ENCODE measurements at regions not wholly inside any gene's neighbourhood (a gene's known extent, or its start where the extent isn't known, plus 50 kb on each side); places are given as distances from the start of the nearest gene placed in this dataset.

DNA sequence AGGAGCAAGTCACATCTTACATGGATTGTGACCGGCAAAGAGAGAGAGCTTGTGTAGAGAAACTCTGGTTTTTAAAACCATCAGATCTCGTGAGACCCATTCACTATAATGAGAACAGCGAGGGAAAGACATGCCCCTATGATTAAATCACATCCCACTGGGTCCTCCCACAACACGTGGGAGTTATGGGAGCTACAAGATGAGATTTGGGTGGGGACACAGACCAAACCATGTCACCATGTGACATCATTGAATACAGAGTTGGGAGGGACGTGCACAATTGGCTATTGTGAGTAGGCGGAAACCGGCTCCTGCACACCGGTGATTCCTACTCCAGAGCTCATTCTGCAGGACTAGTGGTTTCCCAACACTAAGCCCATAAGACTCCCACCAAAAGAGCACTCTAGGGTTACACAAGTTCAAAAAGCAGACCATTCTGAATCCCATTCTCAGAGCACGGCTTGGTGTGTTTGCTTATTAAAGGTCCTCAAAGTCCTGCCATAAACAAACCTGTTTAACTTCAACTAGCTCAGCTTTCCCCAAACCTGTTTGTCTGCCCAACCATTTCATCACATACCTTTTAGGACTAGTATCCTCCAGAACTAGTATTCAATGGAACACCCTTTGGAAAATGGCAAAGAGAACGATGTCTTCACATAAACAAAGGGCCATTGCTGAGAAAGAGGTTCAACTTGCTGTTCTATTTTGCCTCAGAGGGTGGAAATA is 167.6 kb downstream of the TLE3 start:
- H3K36me3 Mint-ChIP-seq (ENCODE audit: low read depth) = no peaks in the 10 kb centered on the region
- H3K4me3 Mint-ChIP-seq = no peak overlapping the region

DNA sequence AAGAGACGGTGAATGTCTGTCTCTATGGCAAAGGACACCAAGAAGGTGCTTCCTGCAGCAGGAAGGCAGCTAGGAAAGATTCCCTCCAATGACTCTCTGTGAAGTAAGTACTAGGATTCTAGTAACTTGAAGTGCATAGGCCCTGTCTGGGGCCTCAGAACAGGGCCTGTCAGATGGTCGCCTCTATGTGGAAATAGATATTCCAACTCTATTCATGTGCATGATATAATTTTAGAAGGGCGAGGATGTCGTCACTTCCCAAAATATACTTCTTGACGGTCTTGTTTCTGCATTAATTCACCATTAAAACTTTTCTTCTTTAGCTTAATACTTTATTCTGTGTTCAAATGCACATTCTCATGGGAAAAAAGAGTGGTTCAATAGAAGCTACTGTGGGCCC is 167.0 kb downstream of the TLE3 start:
- peaks cover 10% of the 10 kb centered on the region for H3K27me3 Mint-ChIP-seq
- no peaks in the 10 kb centered on the region for H3K36me3 Mint-ChIP-seq (ENCODE audit: low read depth)
- H3K9me3 Mint-ChIP-seq = peaks cover 20% of the 10 kb centered on the region
- H3K4me1 Mint-ChIP-seq (ENCODE audit: low read depth) = peaks cover 5% of the 10 kb centered on the region
- intact Hi-C loops (cut with micrococcal nuclease) = no loop called here
- H3K4me3 Mint-ChIP-seq = no peak overlapping the region
- no peak overlapping the region for H3K27ac Mint-ChIP-seq

More for the DNA sequence above, 167.6 kb downstream of the TLE3 start:
- peaks cover 10% of the 10 kb centered on the region for H3K27me3 Mint-ChIP-seq
- intact Hi-C loops (cut with micrococcal nuclease) = no loop called here
- H3K9me3 Mint-ChIP-seq = peaks cover 16% of the 10 kb centered on the region
- no peak overlapping the region for H3K27ac Mint-ChIP-seq
- no peaks in the 10 kb centered on the region for H3K4me1 Mint-ChIP-seq (ENCODE audit: low read depth)

DNA sequence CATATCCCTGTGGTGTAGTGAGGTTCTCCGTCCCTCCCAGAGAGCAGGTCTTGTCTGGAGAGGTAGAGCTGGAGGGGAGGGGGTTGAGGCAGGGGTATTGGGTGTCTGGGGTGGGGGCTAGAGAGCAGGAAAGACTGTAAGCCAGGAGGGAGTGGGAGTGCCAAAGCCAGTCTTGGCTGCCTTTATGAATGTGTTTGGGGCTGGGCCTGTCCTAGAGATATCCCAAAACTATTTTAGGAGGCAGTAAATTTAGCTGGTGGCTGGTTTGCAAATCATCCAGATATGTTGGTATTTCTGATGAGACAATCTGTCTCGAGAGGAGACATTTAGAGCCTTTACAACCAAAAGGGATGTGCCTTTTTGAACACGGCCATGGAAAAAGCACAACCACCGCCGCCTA is 166.6 kb downstream of the TLE3 start:
- H3K36me3 Mint-ChIP-seq (ENCODE audit: low read depth) = no peaks in the 10 kb centered on the region
- no peak overlapping the region for H3K4me3 Mint-ChIP-seq
- H3K27ac Mint-ChIP-seq = no peak overlapping the region
- peaks cover 10% of the 10 kb centered on the region for H3K27me3 Mint-ChIP-seq
- H3K9me3 Mint-ChIP-seq = peaks cover 21% of the 10 kb centered on the region
- H3K4me1 Mint-ChIP-seq (ENCODE audit: low read depth) = peaks cover 5% of the 10 kb centered on the region
- intact Hi-C loops (cut with micrococcal nuclease) = no loop called here

DNA sequence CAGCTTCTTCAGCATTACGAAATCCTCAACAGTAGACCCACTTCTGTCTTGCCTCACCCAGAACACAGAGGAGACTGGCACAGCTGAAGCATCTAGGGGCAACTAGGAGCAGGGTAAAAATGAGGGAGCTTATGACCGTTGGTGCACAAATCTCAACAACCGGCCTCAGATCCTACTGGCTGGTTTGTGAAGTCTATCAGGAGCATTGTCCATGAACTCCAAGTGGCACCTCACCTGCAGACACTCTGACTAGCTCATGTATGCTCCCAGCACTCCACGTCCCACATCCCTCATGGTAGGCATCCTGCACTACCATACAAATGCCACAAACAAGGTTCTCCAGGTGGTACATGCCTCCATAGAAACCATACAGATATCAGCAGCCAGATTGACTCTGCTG is 163.1 kb downstream of the TLE3 start:
- Mint-ChIP-seq H3K9me3 (peaks cover 16% of the 10 kb centered on the region), H3K27me3 (peaks cover 5% of the 10 kb centered on the region), H3K27ac (no peak overlapping the region), H3K4me1 (ENCODE audit: low read depth) (peaks cover 5% of the 10 kb centered on the region), H3K36me3 (ENCODE audit: low read depth) (no peaks in the 10 kb centered on the region), H3K4me3 (no peak overlapping the region)
- intact Hi-C loops (cut with micrococcal nuclease) = no loop called here

DNA sequence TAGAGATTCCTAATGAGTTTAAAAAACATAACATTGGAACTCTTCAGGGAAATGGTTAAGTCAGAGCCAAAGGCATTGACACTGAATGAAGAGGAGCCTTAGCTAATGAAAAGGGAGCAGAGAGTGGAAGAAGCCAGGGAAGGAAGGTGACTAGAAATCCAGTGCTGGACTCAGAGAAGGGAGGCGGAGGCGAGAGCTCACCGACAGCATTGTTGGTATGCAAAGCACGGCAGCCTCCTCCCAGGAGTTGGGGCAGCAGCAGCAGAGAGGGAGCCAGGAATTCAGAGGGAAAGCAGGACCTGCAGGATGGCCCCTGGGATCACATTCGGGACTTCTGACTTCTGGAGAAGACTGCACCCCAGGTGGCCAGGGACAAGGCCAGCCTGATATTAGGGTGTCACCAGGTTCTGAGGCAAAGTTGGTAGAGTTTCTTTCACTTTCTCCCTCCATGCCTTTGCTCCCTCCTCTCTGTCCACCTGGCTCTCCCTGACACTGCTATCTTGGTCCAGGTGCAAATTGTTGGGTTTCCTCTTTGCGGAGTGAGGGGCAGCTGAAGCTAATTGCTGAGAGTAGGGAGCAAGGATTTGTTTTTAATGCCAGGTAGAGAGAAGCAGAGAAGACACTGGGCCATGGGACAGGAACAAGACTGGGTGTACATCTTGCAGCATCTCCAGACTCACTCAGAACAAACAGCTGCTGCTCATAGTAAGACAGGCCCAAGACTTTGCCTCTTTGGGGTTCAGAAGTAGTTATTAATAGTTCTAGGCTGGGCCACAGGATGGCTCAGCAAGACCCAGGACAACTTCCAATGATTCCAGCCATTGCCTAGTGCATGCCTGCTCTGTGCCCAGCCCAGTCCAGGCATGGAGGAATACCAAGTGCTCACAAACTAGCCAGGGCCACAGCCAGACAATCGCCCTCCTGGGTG is 157.9 kb downstream of the TLE3 start:
- H3K4me3 Mint-ChIP-seq = no peak overlapping the region
- no peaks in the 10 kb centered on the region for H3K36me3 Mint-ChIP-seq (ENCODE audit: low read depth)
- peaks cover 5% of the 10 kb centered on the region for H3K4me1 Mint-ChIP-seq (ENCODE audit: low read depth)
- H3K27ac Mint-ChIP-seq = no peak overlapping the region
- intact Hi-C loops (cut with micrococcal nuclease) = no loop called here
- peaks cover 11% of the 10 kb centered on the region for H3K9me3 Mint-ChIP-seq
- H3K27me3 Mint-ChIP-seq = no peaks in the 10 kb centered on the region

DNA sequence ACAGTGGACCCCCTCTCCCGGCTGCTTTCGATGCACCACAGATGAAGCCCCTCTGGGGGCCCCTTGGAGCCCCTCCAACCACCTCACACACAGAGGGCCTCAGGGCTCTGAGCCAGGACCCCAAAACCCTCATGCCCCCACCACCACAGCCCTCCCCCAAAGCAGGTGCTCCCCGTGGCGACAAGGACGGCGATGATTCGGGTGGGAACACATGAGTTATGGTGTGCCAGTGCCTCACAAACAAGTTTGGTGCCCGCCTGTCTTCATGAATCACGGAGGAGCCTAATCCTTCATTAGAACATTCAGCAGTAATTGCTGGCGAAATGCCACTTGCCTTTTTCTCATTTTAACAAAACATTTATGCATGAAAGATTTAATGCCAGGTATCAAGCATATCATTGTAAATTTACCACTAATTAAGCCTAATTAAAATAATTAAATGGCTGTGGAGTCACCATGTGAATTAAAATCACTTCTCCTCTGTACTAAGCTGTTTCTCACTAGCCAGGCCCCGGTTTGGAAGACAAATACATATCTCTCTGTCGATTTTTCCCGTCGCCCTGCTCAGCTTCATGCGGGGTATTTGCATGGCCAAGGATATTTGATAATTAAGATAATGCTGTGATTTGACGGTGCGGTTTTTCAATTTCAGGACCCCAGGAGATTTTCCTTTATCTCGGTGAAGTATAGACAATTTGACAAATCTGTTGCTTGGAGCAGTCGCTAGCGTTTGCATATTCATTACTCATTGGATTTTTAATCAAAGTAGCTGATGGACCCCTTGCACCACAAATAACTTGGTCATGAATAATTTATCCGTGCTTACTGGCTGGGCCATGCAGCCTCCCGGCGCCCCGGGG is 157.0 kb downstream of the TLE3 start:
- Mint-ChIP-seq H3K9me3 (peaks cover 2% of the 10 kb centered on the region), H3K27ac (no peak overlapping the region), H3K4me3 (no peak overlapping the region), H3K36me3 (ENCODE audit: low read depth) (no peaks in the 10 kb centered on the region), H3K27me3 (no peaks in the 10 kb centered on the region), H3K4me1 (ENCODE audit: low read depth) (no peaks in the 10 kb centered on the region)
- intact Hi-C loops (cut with micrococcal nuclease) = no loop called here

DNA sequence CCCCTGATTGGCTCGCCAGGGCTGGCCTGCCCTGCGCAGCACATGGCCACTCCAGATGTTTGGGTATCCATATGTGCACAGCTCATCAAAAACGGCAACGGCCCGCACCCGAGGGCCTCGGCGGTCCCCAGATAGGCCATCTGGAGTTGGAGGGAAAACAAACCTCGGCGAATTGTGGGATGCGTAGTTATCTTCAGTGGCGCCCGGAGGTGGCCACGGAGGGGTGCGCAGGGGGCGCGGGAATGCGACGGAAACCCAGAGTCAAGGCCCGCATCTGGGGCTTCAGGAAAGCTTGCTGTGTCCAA is 156.5 kb downstream of the TLE3 start:
- intact Hi-C loops (cut with micrococcal nuclease) = no loop called here
- Mint-ChIP-seq H3K4me3 (no peak overlapping the region), H3K27ac (no peak overlapping the region), H3K27me3 (no peaks in the 10 kb centered on the region), H3K36me3 (ENCODE audit: low read depth) (no peaks in the 10 kb centered on the region), H3K4me1 (ENCODE audit: low read depth) (no peaks in the 10 kb centered on the region), H3K9me3 (no peaks in the 10 kb centered on the region)

DNA sequence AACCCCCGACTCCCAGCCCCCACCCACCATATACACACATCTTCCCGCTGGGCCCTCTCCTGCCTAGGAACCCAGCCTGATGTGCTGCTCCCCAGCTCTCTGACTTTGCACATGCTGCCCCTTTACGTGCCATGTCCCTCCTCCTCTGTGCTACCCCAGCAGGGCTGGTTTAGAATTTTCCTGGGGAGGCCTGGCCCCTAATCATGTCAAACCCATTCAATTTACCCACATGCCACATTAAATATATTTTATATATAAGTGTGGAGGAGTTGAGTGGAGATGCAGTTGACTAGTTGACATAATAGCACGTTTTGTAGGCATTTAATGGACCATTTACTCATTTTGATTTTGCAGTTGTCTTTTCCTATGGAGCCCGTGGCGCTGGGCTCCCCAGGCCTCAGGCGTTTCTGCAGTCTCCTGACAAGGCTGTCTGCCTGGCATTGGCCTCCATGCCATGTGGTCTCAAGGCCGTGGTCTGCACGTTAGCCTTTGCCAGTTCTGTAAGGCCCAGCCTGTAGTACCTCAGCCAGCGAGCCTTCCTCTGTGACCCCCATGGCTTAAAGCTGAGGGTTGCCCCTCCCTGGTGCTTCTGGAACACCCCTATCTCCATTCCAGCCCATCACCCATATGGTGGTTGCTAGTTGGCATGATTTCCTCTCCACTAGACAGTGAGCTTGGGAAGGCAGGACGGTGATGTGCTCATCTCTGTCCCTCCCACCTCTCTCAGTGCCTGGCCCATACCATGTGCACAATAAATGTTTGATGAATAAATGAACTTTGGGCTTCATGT is 155.8 kb downstream of the TLE3 start:
- Mint-ChIP-seq H3K9me3 (no peaks in the 10 kb centered on the region), H3K27ac (no peak overlapping the region), H3K36me3 (ENCODE audit: low read depth) (no peaks in the 10 kb centered on the region), H3K27me3 (no peaks in the 10 kb centered on the region), H3K4me3 (no peak overlapping the region), H3K4me1 (ENCODE audit: low read depth) (no peaks in the 10 kb centered on the region)
- intact Hi-C loops (cut with micrococcal nuclease) = no loop called here

DNA sequence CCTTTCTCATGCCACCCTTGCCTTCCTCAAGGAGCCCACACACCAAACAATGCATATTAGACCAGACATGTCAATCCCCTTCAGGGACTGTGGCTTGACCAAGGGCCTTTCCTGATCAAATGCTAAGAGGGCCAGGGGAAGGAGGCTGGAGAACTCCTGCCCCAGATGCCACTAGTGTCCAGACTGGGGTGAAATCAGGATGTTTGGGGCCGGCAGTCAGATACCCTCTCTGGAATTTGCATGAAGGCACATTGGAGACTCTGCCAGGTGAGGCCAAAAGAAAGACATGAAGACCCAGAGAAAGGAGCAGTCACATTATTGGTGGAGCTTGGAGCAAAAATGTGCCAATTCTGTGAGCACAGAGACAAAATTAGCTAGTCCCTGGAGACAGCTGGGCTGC is 154.1 kb downstream of the TLE3 start:
- Mint-ChIP-seq H3K36me3 (ENCODE audit: low read depth) (no peaks in the 10 kb centered on the region), H3K27ac (no peak overlapping the region), H3K9me3 (no peaks in the 10 kb centered on the region), H3K4me1 (ENCODE audit: low read depth) (no peaks in the 10 kb centered on the region), H3K4me3 (no peak overlapping the region), H3K27me3 (no peaks in the 10 kb centered on the region)
- intact Hi-C loops (cut with micrococcal nuclease) = no loop called here

DNA sequence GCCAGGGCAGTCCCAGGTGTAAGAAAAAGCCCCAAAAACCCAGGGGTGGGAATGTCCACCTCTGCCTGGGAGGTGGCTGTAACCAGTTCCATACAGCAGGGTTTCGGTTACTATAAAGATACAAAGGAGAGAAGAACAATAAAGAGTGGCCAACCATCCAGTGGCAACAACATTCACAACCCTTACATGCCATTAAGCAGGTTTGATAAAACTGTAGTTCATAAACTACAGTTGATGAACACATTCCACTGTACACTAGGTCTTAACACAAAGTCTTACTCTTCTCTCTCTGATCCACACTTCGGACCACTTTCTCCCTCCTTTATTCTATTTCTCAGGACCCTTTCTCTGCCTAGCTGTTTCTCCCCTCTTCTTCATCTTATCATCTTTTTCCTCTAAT is 152.0 kb downstream of the TLE3 start:
- Mint-ChIP-seq H3K36me3 (ENCODE audit: low read depth) (no peaks in the 10 kb centered on the region), H3K4me3 (no peak overlapping the region), H3K27ac (no peak overlapping the region), H3K4me1 (ENCODE audit: low read depth) (no peaks in the 10 kb centered on the region), H3K9me3 (no peaks in the 10 kb centered on the region), H3K27me3 (no peaks in the 10 kb centered on the region)
- intact Hi-C loops (cut with micrococcal nuclease) = no loop called here

DNA sequence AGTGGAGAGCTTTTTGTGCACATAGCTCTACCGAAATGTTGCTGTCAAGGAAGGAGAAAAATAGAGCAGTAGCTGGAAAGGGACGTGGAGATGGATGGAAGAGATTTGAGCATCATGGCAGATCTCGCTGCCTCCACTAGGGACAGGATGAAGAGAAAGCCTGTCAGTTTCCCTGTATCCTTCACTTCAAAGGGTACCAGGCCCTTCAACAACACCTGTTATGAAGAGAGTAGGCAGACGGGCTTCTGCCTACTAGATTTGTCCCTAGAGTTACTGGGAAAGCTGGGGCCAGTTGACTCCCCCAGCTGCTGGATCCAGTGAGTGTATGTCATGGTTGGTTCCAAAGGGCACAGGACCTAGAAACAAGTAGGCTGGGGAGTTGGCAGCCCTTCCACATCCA is 150.8 kb downstream of the TLE3 start:
- Mint-ChIP-seq H3K4me3 (no peak overlapping the region), H3K36me3 (ENCODE audit: low read depth) (no peaks in the 10 kb centered on the region)

DNA sequence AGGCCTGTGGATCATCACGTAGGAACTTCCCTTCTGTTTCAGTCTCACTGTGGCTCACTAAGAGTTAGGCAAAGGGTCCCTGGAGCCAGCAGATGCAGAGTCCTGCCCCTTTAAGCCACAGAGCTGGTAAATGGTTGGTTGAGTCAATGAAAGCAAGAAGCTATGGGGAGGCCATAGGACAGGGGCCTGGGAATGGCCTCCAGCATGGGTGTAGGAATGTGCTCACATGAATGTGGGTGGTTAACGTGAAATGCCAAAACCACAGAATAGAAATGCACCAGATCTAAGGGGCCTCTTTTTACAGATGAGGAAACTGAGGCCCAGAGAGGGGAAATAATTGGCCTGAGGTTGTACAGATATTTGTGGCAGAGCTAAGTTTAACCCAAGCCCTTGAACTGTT is 150.3 kb downstream of the TLE3 start:
- no peaks in the 10 kb centered on the region for H3K27me3 Mint-ChIP-seq
- no peaks in the 10 kb centered on the region for H3K9me3 Mint-ChIP-seq
- H3K27ac Mint-ChIP-seq = no peak overlapping the region
- intact Hi-C loops (cut with micrococcal nuclease) = no loop called here
- H3K4me3 Mint-ChIP-seq = no peak overlapping the region
- H3K36me3 Mint-ChIP-seq (ENCODE audit: low read depth) = no peaks in the 10 kb centered on the region
- H3K4me1 Mint-ChIP-seq (ENCODE audit: low read depth) = no peaks in the 10 kb centered on the region

More for the DNA sequence above, 150.8 kb downstream of the TLE3 start:
- Mint-ChIP-seq H3K9me3 (no peaks in the 10 kb centered on the region), H3K27me3 (no peaks in the 10 kb centered on the region), H3K4me1 (ENCODE audit: low read depth) (no peaks in the 10 kb centered on the region), H3K27ac (no peak overlapping the region)
- intact Hi-C loops (cut with micrococcal nuclease) = no loop called here

DNA sequence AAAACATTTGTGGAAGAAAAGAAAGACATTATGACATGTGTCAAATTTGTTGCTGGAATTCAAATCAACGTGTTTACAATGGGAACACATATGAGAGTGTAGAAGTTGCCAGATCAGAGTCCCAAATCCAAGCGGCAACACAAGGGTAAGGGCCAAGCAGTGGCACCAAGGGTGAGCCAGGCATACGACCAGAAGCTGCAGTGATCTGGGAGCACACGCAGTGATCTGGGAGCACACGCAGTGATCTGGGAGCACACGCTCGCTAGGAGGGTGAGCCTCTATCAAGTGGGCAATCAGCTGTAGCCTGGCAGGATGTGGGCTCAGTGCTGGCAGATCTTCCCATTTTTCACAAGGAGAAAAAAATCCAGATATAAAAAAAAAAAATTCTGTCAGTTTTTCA is 148.2 kb downstream of the TLE3 start:
- H3K4me3 Mint-ChIP-seq = no peak overlapping the region
- no peaks in the 10 kb centered on the region for H3K27me3 Mint-ChIP-seq
- no peaks in the 10 kb centered on the region for H3K4me1 Mint-ChIP-seq (ENCODE audit: low read depth)
- no peaks in the 10 kb centered on the region for H3K9me3 Mint-ChIP-seq
- intact Hi-C loops (cut with micrococcal nuclease) = no loop called here
- no peaks in the 10 kb centered on the region for H3K36me3 Mint-ChIP-seq (ENCODE audit: low read depth)
- H3K27ac Mint-ChIP-seq = no peak overlapping the region

Measured in dendritic cell treated with granulocyte-macrophage colony-stimulating factor and Interleukin-4, amounts not matched to agents 40 ng/mL and 50 ng/mL, for 4 days (primary cell).